Osteocyte (in vitro differentiated cells): ENCODE measurements at regions not wholly inside any gene's neighbourhood (a gene's known extent, or its start where the extent isn't known, plus 50 kb on each side); places are given as distances from the start of the nearest gene placed in this dataset.
"Not testable (repeated sequence)": the region's sequence is repeated elsewhere in the genome, so short reads cannot be mapped to it uniquely, and the experiment has no call there.

Source experiments
- DNase-seq: peaks from one replicate; pipeline ENCODE4 v3.0.0; 2021; ENCODE audit warnings: mixed read lengths; ENCODE audit not compliant: unreplicated experiment; ENCODE audit errors: extremely low spot score
- H3K27ac Mint-ChIP-seq: one replicate; pipeline ENCODE4 v1.8.0; 2021; ENCODE audit warnings: mild to moderate bottlenecking, mixed read lengths; ENCODE audit not compliant: unreplicated experiment
- H3K27me3 Mint-ChIP-seq: one replicate; pipeline ENCODE4 v1.8.0; 2021; ENCODE audit warnings: mixed read lengths; ENCODE audit not compliant: unreplicated experiment
- H3K36me3 Mint-ChIP-seq: one replicate; pipeline ENCODE4 v1.8.0; 2021; ENCODE audit warnings: mixed read lengths; ENCODE audit not compliant: unreplicated experiment
- H3K4me1 Mint-ChIP-seq: one replicate; pipeline ENCODE4 v1.8.0; 2021; ENCODE audit warnings: mixed read lengths; ENCODE audit not compliant: unreplicated experiment
- H3K4me3 Mint-ChIP-seq: one replicate; pipeline ENCODE4 v1.8.0; 2021; ENCODE audit warnings: mild to moderate bottlenecking, moderate library complexity, mixed read lengths; ENCODE audit not compliant: unreplicated experiment
- H3K9me3 Mint-ChIP-seq: one replicate; pipeline ENCODE4 v1.8.0; 2021; ENCODE audit warnings: mixed read lengths; ENCODE audit not compliant: unreplicated experiment
- TF ChIP-seq, protein P1 (sequence below): fragments of 200-600 bp; sonication (generic); IDR thresholded peaks from 2 replicates; pipeline ENCODE4 v1.5.0; 2021; ENCODE audit warnings: antibody characterized with exemption, mild to moderate bottlenecking, moderate library complexity

GRCh38 chr6:78771586-78771985, 95.8 kb upstream of the IRAK1BP1 start:
- no peak for DNase-seq
- no peaks in the 10 kb centered on the region for H3K4me1 Mint-ChIP-seq
- no peaks in the 10 kb centered on the region for H3K36me3 Mint-ChIP-seq
- no peak overlapping the region for H3K27ac Mint-ChIP-seq
- TF ChIP-seq, protein P1, sequence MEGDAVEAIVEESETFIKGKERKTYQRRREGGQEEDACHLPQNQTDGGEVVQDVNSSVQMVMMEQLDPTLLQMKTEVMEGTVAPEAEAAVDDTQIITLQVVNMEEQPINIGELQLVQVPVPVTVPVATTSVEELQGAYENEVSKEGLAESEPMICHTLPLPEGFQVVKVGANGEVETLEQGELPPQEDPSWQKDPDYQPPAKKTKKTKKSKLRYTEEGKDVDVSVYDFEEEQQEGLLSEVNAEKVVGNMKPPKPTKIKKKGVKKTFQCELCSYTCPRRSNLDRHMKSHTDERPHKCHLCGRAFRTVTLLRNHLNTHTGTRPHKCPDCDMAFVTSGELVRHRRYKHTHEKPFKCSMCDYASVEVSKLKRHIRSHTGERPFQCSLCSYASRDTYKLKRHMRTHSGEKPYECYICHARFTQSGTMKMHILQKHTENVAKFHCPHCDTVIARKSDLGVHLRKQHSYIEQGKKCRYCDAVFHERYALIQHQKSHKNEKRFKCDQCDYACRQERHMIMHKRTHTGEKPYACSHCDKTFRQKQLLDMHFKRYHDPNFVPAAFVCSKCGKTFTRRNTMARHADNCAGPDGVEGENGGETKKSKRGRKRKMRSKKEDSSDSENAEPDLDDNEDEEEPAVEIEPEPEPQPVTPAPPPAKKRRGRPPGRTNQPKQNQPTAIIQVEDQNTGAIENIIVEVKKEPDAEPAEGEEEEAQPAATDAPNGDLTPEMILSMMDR: no peak
- H3K27me3 Mint-ChIP-seq: peaks cover 10% of the 10 kb centered on the region
- H3K9me3 Mint-ChIP-seq: no peaks in the 10 kb centered on the region
- H3K4me3 Mint-ChIP-seq: no peak overlapping the region

- peaks cover 9% of the 10 kb centered on the region for H3K27me3 Mint-ChIP-seq
- no peaks in the 10 kb centered on the region for H3K36me3 Mint-ChIP-seq
- no peak overlapping the region for H3K27ac Mint-ChIP-seq
- H3K4me3 Mint-ChIP-seq: no peak overlapping the region
- H3K9me3 Mint-ChIP-seq: peaks cover 11% of the 10 kb centered on the region
- no peak for DNase-seq
- TF ChIP-seq, protein P1: no peak
- no peaks in the 10 kb centered on the region for H3K4me1 Mint-ChIP-seq
These were observed 86.3 kb upstream of the IRAK1BP1 start for GRCh38 chr6:78781001-78781400.

DNA sequence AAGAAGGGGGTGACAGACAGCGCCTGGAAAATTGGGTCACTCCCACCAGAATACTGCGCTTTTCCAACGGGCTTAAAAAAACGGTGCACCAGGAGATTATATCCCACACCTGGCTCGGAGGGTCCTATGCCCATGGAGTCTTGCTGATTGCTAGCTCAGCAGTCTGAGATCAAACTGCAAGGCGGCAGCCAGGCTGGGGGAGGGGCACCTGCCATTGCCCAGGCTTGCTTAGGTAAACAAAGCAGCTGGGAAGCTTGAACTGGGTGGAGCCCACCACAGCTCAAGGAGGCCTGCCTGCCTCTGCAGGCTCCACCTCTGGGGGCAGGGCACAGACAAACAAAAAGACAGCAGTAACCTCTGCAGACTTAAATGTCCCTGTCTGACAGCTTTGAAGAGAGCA, 84.0 kb upstream of the IRAK1BP1 start:
- H3K36me3 Mint-ChIP-seq, H3K4me3 Mint-ChIP-seq, H3K27me3 Mint-ChIP-seq, H3K4me1 Mint-ChIP-seq, H3K27ac Mint-ChIP-seq, DNase-seq: not testable (repeated sequence)
- H3K9me3 Mint-ChIP-seq: peaks cover 11% of the 10 kb centered on the region

DNA sequence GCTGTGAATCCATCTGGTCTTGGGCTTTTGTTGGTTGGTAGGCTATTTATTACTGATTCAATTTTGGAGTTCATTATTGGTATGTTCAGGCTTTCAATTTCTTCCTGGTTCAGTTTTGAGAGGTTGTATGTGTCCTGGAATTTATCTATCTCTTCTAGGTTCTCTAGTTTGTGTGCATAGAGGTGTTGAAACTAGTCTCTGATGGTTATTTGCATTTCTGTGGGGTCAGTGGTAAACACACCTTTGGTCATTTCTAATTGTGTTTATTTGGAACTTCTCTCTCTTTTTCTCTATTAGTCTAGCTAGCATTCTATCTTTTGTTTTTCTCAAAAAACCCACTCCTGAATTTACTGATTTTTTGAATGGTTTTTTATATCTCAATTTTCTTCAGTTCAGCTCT, 70.1 kb upstream of the IRAK1BP1 start:
- Mint-ChIP-seq H3K36me3 (no peaks in the 10 kb centered on the region), H3K4me1 (no peaks in the 10 kb centered on the region), H3K27me3 (no peaks in the 10 kb centered on the region), H3K27ac (no peak overlapping the region), H3K4me3 (no peak overlapping the region), H3K9me3 (peaks cover 27% of the 10 kb centered on the region)
- TF ChIP-seq, protein P1: no peak
- DNase-seq: no peak

GRCh38 chr6:78799682-78800081, 67.7 kb upstream of the IRAK1BP1 start:
- no peak for DNase-seq
- H3K4me3 Mint-ChIP-seq: no peak overlapping the region
- H3K27ac Mint-ChIP-seq: no peak overlapping the region
- H3K27me3 Mint-ChIP-seq: no peaks in the 10 kb centered on the region
- no peaks in the 10 kb centered on the region for H3K36me3 Mint-ChIP-seq
- TF ChIP-seq, protein P1: no peak
- peaks cover 27% of the 10 kb centered on the region for H3K9me3 Mint-ChIP-seq
- no peaks in the 10 kb centered on the region for H3K4me1 Mint-ChIP-seq

- H3K4me3 Mint-ChIP-seq, H3K27ac Mint-ChIP-seq: not testable (repeated sequence)
These were observed 60.6 kb upstream of the IRAK1BP1 start for GRCh38 chr6:78806792-78807191.

GRCh38 chr6:78807655-78808355, 59.5 kb upstream of the IRAK1BP1 start:
- not testable (repeated sequence) for H3K4me3 Mint-ChIP-seq

More at GRCh38 chr6:78806792-78807191, 60.6 kb upstream of the IRAK1BP1 start:
- not testable (repeated sequence) for H3K9me3 Mint-ChIP-seq, H3K27me3 Mint-ChIP-seq, H3K4me1 Mint-ChIP-seq, DNase-seq, H3K36me3 Mint-ChIP-seq

More at GRCh38 chr6:78807655-78808355, 59.5 kb upstream of the IRAK1BP1 start:
- H3K4me1 Mint-ChIP-seq, H3K9me3 Mint-ChIP-seq, H3K36me3 Mint-ChIP-seq, H3K27ac Mint-ChIP-seq, DNase-seq: not testable (repeated sequence)
- peaks cover 11% of the 10 kb centered on the region for H3K27me3 Mint-ChIP-seq
